ENCODE measurements at regions not wholly inside any gene's neighbourhood (a gene's known extent, or its start where the extent isn't known, plus 50 kb on each side); places are given as distances from the start of the nearest gene placed in this dataset.

DNA sequence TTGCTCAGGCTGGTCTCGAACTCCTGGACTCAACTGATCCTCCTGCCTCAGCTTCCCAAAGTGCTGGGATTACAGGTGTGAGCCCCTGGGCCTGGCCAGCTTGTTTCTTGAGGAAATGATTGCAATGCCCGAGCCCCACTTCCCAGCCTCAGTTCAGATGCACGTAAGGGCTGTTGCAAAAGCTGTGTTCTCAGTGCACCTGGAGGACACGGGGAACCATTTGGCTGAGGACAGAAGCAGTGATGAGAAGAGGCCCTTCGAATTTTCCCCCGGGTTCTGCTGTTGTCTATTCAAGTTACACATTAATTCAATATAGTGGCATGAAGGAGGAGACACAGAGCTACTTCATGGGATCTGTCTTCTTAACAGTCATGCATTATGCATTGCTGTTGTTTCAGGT is 78.8 kb upstream of the WDR26 start:
- Histone ChIP-seq H3K9me3 (ENCODE audit: control insufficient read depth in 2 of 3, low read length in 3 of 3) (no peaks in the 10 kb centered on the region), H3K4me1 (ENCODE audit: control insufficient read depth in 2 of 2, insufficient read depth in 2 of 2, low read length in 2 of 2) (no peaks in the 10 kb centered on the region), H3K4me3 (ENCODE audit: low read length) (no peak overlapping the region), H3K27me3 (ENCODE audit: control insufficient read depth in 2 of 2, insufficient read depth in 2 of 2, low read length in 2 of 2) (no peaks in the 10 kb centered on the region), H3K27ac (ENCODE audit: low read depth, low read length) (no peak overlapping the region), H3K36me3 (ENCODE audit: control insufficient read depth in 2 of 3, insufficient read depth in 3 of 3, low read length in 3 of 3) (no peaks in the 10 kb centered on the region)
- intact Hi-C loops (cut with micrococcal nuclease) = loop anchor here (1.0 to 5.0 kb wide), 6 partner anchors 15 to 1464 kb away; partner anchors contain the start of gene CNIH3 (in 1 of the 2)
- H3K36me3 Mint-ChIP-seq = no peaks in the 10 kb centered on the region
- H3K27ac Mint-ChIP-seq = peak overlapping the region in 2 of 9 donors; percentile 1 to 14
- ChIA-PET CTCF (interaction anchor here (0.6 to 3.8 kb wide), 8 partner anchors 12 to 417 kb away, joined by 3 to 16 read pairs (median 9); partner anchors contain the start of gene DNAH14), POLR2A (no interaction called here)
- DNase-seq (no peak), ATAC-seq (no peak)
- peaks cover 0 to 26% (median 7%) of the 10 kb centered on the region in 7 donors for H3K4me1 Mint-ChIP-seq
- peaks cover 0 to 4% (median 0%) of the 10 kb centered on the region in 5 donors for H3K27me3 Mint-ChIP-seq
- no peaks in the 10 kb centered on the region for H3K9me3 Mint-ChIP-seq
- no peak overlapping the region for H3K4me3 Mint-ChIP-seq

GRCh38 chr1:224513787-224514209 is 79.2 kb upstream of the WDR26 start:
- Histone ChIP-seq H3K4me3 (ENCODE audit: low read length) (no peak overlapping the region), H3K9me3 (ENCODE audit: control insufficient read depth in 2 of 3, low read length in 3 of 3) (no peaks in the 10 kb centered on the region), H3K27me3 (ENCODE audit: control insufficient read depth in 2 of 2, insufficient read depth in 2 of 2, low read length in 2 of 2) (no peaks in the 10 kb centered on the region), H3K36me3 (ENCODE audit: control insufficient read depth in 2 of 3, insufficient read depth in 3 of 3, low read length in 3 of 3) (no peaks in the 10 kb centered on the region), H3K4me1 (ENCODE audit: control insufficient read depth in 2 of 2, insufficient read depth in 2 of 2, low read length in 2 of 2) (no peaks in the 10 kb centered on the region), H3K27ac (ENCODE audit: low read depth, low read length) (no peak overlapping the region)
- ChIA-PET CTCF (interaction anchor here (0.6 to 3.8 kb wide), 8 partner anchors 11 to 416 kb away, joined by 3 to 16 read pairs (median 9); partner anchors contain the start of gene DNAH14), POLR2A (no interaction called here)
- Mint-ChIP-seq H3K27ac (peak overlapping the region in 2 of 9 donors; percentile 1 to 14), H3K4me3 (no peak overlapping the region), H3K36me3 (no peaks in the 10 kb centered on the region), H3K27me3 (peaks cover 0 to 4% (median 0%) of the 10 kb centered on the region in 5 donors), H3K4me1 (peaks cover 0 to 26% (median 7%) of the 10 kb centered on the region in 7 donors), H3K9me3 (no peaks in the 10 kb centered on the region)
- intact Hi-C loops (cut with micrococcal nuclease) = loop anchor here (1.0 to 5.0 kb wide), 6 partner anchors 15 to 1464 kb away; partner anchors contain the start of gene CNIH3 (in 1 of the 2)
- DNase-seq = peak; percentile 43 to 85 (median 72)
- ATAC-seq = peak; percentile 91

DNA sequence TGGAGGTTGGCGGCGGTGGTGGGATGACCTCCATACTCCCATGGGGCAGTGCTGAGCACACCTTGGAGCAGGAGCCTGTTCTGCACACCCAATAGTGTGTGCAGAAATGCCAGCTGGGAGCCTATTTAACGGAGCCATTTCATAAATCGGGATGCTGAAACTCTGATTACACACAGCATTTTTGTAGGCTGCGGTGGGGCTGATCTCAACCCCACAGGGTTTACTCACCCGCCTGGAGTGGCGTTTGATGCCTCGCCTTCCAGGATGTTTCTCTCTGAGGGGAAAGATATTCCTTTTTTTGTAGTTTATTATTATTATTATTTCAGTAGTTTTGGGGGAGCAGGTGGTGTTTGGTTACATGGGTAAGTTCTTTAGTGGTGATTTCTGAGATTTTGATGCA is 82.6 kb upstream of the WDR26 start:
- no peaks in the 10 kb centered on the region for H3K36me3 ChIP-seq (ENCODE audit: control insufficient read depth in 2 of 3, insufficient read depth in 3 of 3, low read length in 3 of 3)
- no peak overlapping the region for H3K4me3 Mint-ChIP-seq
- peaks cover 0 to 6% (median 0%) of the 10 kb centered on the region in 5 donors for H3K27me3 Mint-ChIP-seq
- ATAC-seq = no peak
- ChIA-PET POLR2A (interaction anchor here (0.5 kb wide), 1 partner anchor 46 kb away, joined by 3 read pairs; no protein-coding TSS in a partner anchor), CTCF (interaction anchor here (0.6 kb wide), 1 partner anchor 1071 kb away, joined by 3 read pairs; no protein-coding TSS in a partner anchor)
- H3K9me3 Mint-ChIP-seq = no peaks in the 10 kb centered on the region
- H3K9me3 ChIP-seq (ENCODE audit: control insufficient read depth in 2 of 3, low read length in 3 of 3) = no peaks in the 10 kb centered on the region
- peaks cover 0 to 4% (median 0%) of the 10 kb centered on the region in 5 donors for H3K36me3 Mint-ChIP-seq
- H3K4me3 ChIP-seq (ENCODE audit: low read length) = no peak overlapping the region
- H3K27ac Mint-ChIP-seq = peak overlapping the region in 1 of 9 donors; percentile 17
- H3K4me1 Mint-ChIP-seq = peaks cover 0 to 8% (median 7%) of the 10 kb centered on the region in 7 donors
- DNase-seq = no peak
- H3K4me1 ChIP-seq (ENCODE audit: control insufficient read depth in 2 of 2, insufficient read depth in 2 of 2, low read length in 2 of 2) = no peaks in the 10 kb centered on the region
- H3K27ac ChIP-seq (ENCODE audit: low read depth, low read length) = no peak overlapping the region
- intact Hi-C loops (cut with micrococcal nuclease) = no loop called here
- no peaks in the 10 kb centered on the region for H3K27me3 ChIP-seq (ENCODE audit: control insufficient read depth in 2 of 2, insufficient read depth in 2 of 2, low read length in 2 of 2)

- Mint-ChIP-seq H3K36me3 (peaks cover 0 to 4% (median 0%) of the 10 kb centered on the region in 5 donors), H3K4me3 (no peak overlapping the region), H3K27me3 (peaks cover 0 to 8% (median 0%) of the 10 kb centered on the region in 5 donors), H3K27ac (no peak overlapping the region), H3K9me3 (no peaks in the 10 kb centered on the region), H3K4me1 (peaks cover 0 to 6% (median 6%) of the 10 kb centered on the region in 7 donors)
- no peak overlapping the region for H3K27ac ChIP-seq (ENCODE audit: low read depth, low read length)
- no peaks in the 10 kb centered on the region for H3K27me3 ChIP-seq (ENCODE audit: control insufficient read depth in 2 of 2, insufficient read depth in 2 of 2, low read length in 2 of 2)
- H3K36me3 ChIP-seq (ENCODE audit: control insufficient read depth in 2 of 3, insufficient read depth in 3 of 3, low read length in 3 of 3) = no peaks in the 10 kb centered on the region
- intact Hi-C loops (cut with micrococcal nuclease) = no loop called here
- no peaks in the 10 kb centered on the region for H3K9me3 ChIP-seq (ENCODE audit: control insufficient read depth in 2 of 3, low read length in 3 of 3)
- DNase-seq (no peak), ATAC-seq (no peak)
- POLR2A ChIA-PET = no interaction called here
- CTCF ChIA-PET = no interaction called here
- H3K4me1 ChIP-seq (ENCODE audit: control insufficient read depth in 2 of 2, insufficient read depth in 2 of 2, low read length in 2 of 2) = no peaks in the 10 kb centered on the region
- H3K4me3 ChIP-seq (ENCODE audit: low read length) = no peak overlapping the region
Measured at GRCh38 chr1:224518528-224518927, 83.9 kb upstream of the WDR26 start.

DNA sequence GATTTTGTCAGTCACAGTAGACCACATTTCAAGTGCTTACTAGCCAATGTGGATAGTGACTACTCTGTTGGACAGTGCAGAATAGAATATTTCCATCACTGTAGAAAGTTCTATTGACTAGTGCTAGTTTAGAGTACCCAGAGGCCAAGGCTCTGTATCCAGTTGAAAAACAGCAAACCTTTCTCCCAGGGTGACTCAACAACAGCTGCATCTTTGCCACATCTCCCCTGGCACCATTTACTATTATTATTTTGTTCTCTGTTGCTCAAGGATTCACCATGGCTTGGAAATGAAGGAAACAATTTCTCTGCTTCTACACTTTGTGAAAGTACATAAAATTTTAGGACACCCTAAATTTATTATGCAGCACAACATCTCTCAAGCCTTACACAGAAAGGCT is 85.3 kb upstream of the WDR26 start:
- ATAC-seq = no peak
- H3K27ac Mint-ChIP-seq = no peak overlapping the region
- Histone ChIP-seq H3K4me1 (ENCODE audit: control insufficient read depth in 2 of 2, insufficient read depth in 2 of 2, low read length in 2 of 2) (no peaks in the 10 kb centered on the region), H3K36me3 (ENCODE audit: control insufficient read depth in 2 of 3, insufficient read depth in 3 of 3, low read length in 3 of 3) (no peaks in the 10 kb centered on the region), H3K9me3 (ENCODE audit: control insufficient read depth in 2 of 3, low read length in 3 of 3) (no peaks in the 10 kb centered on the region), H3K27me3 (ENCODE audit: control insufficient read depth in 2 of 2, insufficient read depth in 2 of 2, low read length in 2 of 2) (no peaks in the 10 kb centered on the region), H3K27ac (ENCODE audit: low read depth, low read length) (no peak overlapping the region), H3K4me3 (ENCODE audit: low read length) (no peak overlapping the region)
- POLR2A ChIA-PET = no interaction called here
- H3K4me1 Mint-ChIP-seq = no peaks in the 10 kb centered on the region
- peaks cover 0 to 4% (median 0%) of the 10 kb centered on the region in 5 donors for H3K36me3 Mint-ChIP-seq
- no peak overlapping the region for H3K4me3 Mint-ChIP-seq
- H3K9me3 Mint-ChIP-seq = no peaks in the 10 kb centered on the region
- intact Hi-C loops (cut with micrococcal nuclease) = no loop called here
- CTCF ChIA-PET = no interaction called here
- DNase-seq = no peak
- peaks cover 0 to 11% (median 0%) of the 10 kb centered on the region in 5 donors for H3K27me3 Mint-ChIP-seq

DNA sequence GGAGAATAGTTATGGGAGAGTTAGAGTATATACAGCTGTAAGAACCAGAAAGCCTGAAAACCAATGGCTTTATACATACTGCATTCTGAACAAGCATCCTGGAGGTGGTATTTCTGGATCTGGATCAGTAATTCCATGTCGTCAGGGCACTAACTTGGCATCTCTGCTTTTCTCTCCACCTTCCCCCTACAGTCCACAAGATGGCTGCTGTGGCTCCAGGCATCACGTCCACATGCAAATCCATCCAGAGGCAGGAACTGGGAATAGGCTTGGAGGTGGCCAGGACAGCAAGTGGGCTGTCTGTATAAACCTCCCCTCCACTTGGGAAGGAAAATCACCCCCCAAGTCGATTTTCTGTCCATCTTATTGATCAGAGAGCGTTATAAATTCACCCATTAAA is 86.2 kb upstream of the WDR26 start:
- H3K36me3 Mint-ChIP-seq = peaks cover 0 to 4% (median 0%) of the 10 kb centered on the region in 5 donors
- Histone ChIP-seq H3K4me3 (ENCODE audit: low read length) (no peak overlapping the region), H3K9me3 (ENCODE audit: control insufficient read depth in 2 of 3, low read length in 3 of 3) (no peaks in the 10 kb centered on the region), H3K36me3 (ENCODE audit: control insufficient read depth in 2 of 3, insufficient read depth in 3 of 3, low read length in 3 of 3) (no peaks in the 10 kb centered on the region), H3K4me1 (ENCODE audit: control insufficient read depth in 2 of 2, insufficient read depth in 2 of 2, low read length in 2 of 2) (no peaks in the 10 kb centered on the region), H3K27me3 (ENCODE audit: control insufficient read depth in 2 of 2, insufficient read depth in 2 of 2, low read length in 2 of 2) (no peaks in the 10 kb centered on the region), H3K27ac (ENCODE audit: low read depth, low read length) (no peak overlapping the region)
- ATAC-seq = no peak
- no peaks in the 10 kb centered on the region for H3K9me3 Mint-ChIP-seq
- no peak overlapping the region for H3K27ac Mint-ChIP-seq
- no peak overlapping the region for H3K4me3 Mint-ChIP-seq
- POLR2A ChIA-PET = no interaction called here
- no peak for DNase-seq
- CTCF ChIA-PET = no interaction called here
- H3K27me3 Mint-ChIP-seq = peaks cover 0 to 14% (median 0%) of the 10 kb centered on the region in 5 donors
- intact Hi-C loops (cut with micrococcal nuclease) = no loop called here
- H3K4me1 Mint-ChIP-seq = peaks cover 0 to 4% (median 0%) of the 10 kb centered on the region in 7 donors

All from naive thymus-derived CD4-positive, alpha-beta T cell (primary cell).